Pons (tissue), 1 donor: ENCODE measurements at regions not wholly inside any gene's neighbourhood (a gene's known extent, or its start where the extent isn't known, plus 50 kb on each side); places are given as distances from the start of the nearest gene placed in this dataset.

Experiments used
- DNase-seq: peaks from one replicate; pipeline ENCODE4 v3.0.0-alpha.2; 2016; ENCODE audit warnings: low spot score

DNA sequence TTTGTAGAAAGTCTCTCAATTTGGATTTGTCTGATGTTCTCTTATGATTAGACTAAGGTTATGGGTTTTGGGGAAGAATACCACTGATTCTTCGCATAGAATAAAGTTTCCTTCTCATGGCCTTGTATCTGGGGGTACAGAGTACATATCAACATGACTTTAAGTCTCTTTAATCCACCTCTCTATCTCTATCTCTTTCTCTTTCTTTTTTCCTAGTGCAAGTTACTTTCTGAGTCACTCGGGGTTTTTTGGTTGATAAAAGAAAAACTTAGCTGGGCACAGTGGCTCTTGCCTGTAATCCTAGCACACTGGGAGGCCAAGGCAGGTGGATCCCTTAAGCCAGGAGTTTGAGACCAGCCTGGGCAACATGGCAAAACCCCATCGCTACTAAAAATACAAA, 100.1 kb upstream of the MAP4K3 start:
- DNase-seq = no peak

DNA sequence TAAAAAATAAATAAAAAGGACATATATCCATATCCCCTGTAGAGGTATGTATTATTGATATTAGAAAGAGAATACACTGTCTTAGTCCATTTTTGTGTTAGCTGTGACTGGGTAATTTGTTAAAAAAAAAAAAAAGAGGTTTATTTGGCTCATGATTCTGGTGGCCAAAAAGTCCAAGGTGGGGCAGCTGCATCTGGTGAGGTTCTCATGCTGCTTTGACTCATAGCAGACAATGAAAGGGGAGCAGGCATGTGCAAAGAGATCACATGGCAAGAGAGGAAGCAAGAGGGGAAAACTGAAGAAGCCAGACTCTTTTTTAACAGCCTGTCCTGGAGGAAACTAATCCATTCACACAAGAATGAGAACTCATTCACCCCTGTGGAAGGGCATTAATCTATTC, 101.6 kb upstream of the MAP4K3 start:
- DNase-seq = no peak

GRCh38 chr2:39540414-39540813, 103.3 kb upstream of the MAP4K3 start:
- DNase-seq = no peak

DNA sequence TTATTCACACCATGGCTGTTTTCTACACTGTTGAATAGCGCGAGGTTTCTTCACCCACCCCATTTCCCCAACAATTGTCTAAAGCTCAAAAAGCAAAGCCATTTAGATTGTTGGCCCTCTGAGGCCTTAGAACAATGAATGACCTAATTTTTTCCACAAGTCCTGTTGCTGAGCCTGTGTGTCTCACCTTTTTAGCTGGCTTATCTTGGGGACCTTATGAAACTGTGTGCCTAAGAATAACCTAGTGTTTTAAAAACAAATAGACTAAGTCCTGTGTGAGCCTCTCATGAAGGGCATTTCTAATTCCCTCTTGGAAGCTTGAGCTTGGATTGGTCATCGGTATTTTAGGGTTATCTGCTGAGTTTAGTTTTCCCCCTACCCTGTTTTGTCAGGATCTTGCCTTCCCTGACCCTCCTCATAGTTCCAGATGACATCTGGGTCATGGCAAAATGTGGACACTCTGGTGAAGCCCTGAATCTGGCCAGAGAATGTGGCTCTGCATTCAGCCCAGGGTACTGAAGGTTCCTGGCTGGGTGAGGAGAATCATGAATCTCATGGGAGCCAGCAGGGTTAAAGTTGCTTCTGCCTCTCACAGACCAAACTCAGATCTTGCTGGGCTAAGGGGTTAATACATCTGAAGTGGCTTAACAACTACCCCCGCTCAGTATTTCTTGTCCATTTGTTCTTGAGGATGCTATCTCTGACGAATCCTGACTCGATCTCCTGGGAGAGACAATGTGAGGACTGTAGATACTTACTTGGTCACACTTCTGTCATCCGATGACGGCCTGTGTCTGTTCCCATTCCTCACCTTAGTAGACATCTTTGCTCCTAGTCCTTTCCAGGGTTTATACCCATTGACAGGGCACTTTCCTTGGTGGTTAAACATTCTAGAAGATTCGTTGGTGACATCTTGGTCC, 104.2 kb upstream of the MAP4K3 start:
- DNase-seq = no peak

- no peak for DNase-seq
Measured at GRCh38 chr2:39542523-39542922, 105.4 kb upstream of the MAP4K3 start.

GRCh38 chr2:39545957-39546356, 108.9 kb upstream of the MAP4K3 start:
- DNase-seq = no peak

- DNase-seq = no peak
Measured at GRCh38 chr2:39546409-39546808, 109.3 kb upstream of the MAP4K3 start.

GRCh38 chr2:39546937-39547336, 109.9 kb upstream of the MAP4K3 start:
- DNase-seq = no peak

DNA sequence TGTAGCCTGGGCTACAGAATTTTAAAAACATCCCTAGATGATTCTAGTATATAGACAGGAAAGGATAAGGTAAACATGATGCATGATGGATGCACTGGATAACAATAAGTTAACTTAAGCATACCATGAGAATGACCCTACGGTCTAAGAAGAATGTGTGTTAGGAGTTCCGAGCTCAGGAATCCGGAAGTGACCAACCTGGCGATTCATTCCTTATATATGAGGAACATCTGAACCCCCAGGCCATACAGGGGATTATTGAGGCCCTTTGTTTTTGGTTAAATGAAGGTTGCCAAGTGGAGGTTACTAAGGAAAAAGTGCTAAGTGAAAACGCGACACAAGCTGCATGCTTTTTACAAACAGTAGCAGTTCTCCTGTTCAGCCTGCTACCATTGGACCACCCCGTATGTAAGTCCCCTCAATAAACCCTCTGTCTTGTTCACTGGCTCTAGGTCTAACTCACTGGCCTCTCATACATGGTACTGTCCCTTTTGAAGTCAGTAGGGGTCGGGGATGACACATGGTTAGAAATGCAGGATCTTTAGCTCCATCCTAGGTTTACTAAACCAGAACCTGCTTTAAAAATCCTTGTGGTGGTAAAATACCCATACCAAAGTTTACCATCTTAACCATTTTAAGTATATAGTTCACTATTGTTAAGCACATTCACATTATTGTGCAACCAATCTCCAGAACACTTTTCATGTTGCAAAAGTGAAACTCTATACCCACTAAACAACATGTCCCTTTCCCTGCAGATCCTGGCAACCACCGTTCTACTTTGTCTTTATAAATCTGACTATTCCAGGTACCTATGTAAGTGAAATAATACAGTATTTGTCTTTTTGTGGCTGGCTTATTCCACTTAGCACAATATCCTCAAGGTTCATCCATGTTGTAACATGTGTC, 111.0 kb upstream of the MAP4K3 start:
- no peak for DNase-seq

DNA sequence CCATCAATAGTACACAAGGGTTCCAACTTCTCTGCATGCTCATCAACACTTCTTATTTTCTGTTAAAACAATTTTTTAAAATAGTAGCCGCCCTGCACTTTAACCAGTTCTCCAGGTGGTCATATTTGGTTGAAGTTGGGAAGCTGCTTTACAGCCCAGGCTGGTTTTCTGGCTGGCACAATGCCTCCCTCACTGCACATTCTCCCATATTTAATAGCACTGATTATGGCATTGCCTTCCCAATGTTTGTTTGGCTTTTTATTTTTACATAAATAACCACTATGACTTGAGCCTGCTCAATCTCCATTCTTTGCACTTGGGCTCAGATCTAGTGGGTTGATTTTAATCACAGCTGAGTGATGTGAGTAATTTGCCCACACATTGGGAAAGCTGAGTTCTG, 111.9 kb upstream of the MAP4K3 start:
- DNase-seq = no peak

DNA sequence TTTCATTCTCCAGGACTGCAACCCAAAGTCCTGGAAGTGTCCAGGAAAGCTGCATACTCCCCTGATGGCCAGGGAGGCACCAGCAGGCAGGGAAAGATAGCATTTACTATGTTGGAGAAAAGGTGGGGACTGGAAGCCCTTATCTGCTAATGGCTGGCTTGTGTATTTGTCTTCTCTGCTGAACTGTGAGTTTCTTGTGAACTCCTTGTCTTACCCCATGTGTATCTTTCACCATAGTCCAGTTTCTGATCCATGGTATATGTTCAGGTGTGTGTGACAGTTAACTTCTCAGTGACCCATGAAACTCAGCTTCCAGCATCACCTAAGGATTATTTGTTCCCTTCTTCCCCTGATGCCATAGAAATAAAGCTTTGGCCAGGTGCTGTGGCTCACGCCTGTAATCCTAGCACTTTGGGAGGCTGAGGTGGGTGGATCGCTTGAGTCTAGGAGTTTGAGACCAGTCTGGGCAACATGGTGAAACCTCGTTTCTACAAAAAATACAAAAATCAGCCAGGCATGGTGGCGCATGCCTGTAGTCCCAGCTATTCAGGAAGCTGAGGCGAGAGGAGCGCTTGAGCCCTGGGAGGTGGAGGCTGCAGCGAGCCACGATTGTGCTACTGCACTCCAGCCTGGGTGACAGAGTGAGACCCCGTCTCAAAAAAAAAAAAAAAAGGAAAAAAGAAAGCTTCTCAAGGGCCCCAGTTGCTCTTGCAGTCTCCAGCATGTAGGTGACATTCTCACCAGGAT, 112.8 kb upstream of the MAP4K3 start:
- no peak for DNase-seq

- no peak for DNase-seq
Measured at GRCh38 chr2:39550701-39551285, 113.7 kb upstream of the MAP4K3 start.

DNA sequence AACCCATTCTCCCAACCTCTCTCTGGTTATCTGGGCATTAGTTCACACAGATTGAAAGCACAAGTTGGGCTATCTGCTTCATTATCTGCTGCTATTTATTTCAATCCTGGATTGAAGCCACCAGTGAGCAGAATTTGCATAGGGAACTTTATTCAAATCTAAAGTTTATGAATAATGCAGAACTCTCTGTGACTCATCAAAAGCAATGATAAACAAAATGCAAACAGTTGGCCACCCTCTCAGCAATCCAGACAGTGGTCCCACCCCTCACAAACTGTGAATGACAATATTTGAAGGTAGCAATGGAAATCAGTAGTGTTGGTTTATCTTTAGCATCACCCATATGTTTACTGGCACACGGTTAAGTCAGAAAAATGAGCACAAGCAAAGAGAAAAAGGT, 106.8 kb upstream of the TMEM178A start:
- DNase-seq = no peak

DNA sequence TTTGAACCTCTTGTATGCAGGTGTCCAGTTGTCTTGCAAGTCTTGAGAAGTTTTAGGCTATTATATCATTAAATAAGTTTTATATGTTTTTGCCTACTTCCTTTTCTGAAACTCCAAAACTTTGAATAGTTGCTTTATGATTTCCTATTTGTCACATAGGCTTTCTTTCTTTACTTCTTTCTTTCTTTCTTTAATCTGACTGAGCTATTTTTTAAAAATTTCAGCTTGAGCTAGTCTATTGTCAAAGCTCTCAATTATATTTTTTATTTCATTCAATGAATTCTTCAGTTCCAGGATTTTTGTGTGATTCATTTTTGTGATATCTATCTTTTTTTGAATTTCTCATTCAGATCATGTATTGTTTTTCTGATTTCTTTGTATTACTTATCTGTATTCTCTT, 102.1 kb upstream of the TMEM178A start:
- no peak for DNase-seq

DNA sequence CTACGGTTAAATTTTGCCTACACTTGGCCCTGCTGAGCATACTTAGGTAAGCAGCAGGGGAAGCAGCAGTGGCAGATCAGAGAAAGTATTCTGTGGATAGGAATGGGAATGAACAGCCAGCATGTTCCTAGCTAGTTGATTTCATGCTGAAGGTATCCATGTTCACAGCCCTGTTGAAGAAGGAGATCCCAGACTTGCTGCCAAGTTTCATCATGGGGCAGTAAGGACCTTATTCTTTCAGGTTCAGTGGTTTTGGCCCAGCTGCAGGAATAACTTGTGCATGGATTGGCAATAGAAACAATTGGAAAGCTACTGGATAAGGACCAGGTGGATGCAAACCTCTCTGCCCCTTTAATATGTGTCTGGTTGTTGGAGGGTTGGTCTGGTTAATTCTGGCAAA, 98.2 kb upstream of the TMEM178A start:
- no peak for DNase-seq

- DNase-seq = no peak
Measured at GRCh38 chr2:39568116-39568515, 97.6 kb upstream of the TMEM178A start.

DNA sequence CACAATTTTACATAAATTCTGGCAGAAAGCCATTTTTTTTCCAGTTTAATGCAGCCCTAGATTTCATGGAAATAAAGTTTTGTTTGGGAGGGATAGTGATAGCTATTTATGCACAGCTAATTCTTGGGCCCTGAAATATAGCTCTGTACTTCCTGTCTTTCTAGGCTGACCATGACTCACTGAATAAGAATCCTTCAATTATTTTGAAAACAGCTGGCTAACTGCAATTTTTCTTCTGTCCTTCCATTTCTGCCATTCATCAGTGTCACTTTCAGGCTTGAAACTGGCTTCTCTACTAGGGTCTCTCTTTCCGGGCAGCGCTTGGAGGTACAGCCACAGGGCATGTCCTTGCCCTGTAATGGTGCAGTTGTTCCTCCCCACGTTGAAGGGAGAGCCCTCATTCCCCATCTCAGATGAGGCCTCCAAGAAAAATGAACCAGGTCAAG, 97.1 kb upstream of the TMEM178A start:
- no peak for DNase-seq

DNA sequence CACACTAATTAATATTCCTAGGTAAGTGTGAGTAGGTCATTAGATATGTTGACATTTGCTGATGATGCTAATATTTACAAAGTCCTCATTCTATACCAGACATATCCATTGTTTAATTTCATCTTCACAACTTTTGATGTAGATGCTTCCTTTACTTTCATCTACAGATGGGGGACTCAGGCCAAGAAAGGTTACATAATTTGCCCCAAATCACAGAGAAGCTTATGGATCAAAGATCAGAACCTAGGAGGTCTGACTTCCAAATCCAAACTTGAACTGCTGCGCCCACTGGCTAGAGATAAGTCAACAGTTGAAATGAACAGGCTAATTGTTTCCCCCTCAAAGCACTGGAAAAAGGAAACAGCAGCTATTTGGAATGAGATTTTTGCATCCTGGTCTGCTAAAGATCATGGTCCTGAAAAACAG, 95.6 kb upstream of the TMEM178A start:
- no peak for DNase-seq

- no peak for DNase-seq
Measured at GRCh38 chr2:39570614-39571013, 95.1 kb upstream of the TMEM178A start.

- DNase-seq = no peak
Measured at GRCh38 chr2:39571111-39571731, 94.5 kb upstream of the TMEM178A start.

DNA sequence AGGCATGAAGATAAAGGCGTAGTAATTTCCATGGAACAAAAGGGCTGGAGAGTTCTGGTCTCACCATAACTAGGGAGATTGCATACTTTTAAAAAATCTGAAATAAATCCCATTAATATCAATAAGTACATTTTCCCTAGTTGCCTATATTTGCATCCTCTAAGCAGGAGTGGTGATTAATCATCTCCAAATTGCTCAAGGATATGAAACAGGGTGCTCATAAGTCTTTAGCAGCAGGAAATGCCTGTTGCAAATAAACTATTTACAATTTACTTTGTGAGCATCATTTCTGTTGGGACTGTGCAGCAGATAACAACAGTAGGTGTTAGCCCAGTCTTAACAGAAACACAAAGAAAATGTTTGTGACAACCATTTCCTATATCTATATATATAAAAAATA, 92.4 kb upstream of the TMEM178A start:
- DNase-seq = no peak
